Lung (tissue), 11 donors: ENCODE measurements at regions not wholly inside any gene's neighbourhood (a gene's known extent, or its start where the extent isn't known, plus 50 kb on each side); places are given as distances from the start of the nearest gene placed in this dataset.

ENCODE experiments used
- ATAC-seq: fragments of 200-7000 bp; cut with Tn5 transposase; one replicate; pipeline ENCODE4 v1.9.1; 2020; ENCODE audit warnings: moderate number of reproducible peaks; ENCODE audit not compliant: insufficient read depth, low FRiP score
- DNase-seq, 3 donors: peaks; one replicate each; pipeline ENCODE4 v3.0.0-alpha.2; 2013 to 2017
- H3K27ac ChIP-seq, 2 donors: one replicate each; pipeline ENCODE4 v1.5.1; 2013; ENCODE audit warnings: mild to moderate bottlenecking in 2 of 2, moderate library complexity in 2 of 2, control low read depth in 1 of 2, inconsistent platforms in 1 of 2, low read depth in 1 of 2, low read length in 1 of 2
- H3K27me3 ChIP-seq, 3 donors: one replicate each; pipeline ENCODE4 v1.5.1; 2013; ENCODE audit warnings: low read length in 2 of 3; ENCODE audit not compliant: control insufficient read depth in 3 of 3, insufficient read depth in 3 of 3
- H3K36me3 ChIP-seq, 4 donors: one replicate each; pipeline ENCODE4 v1.5.1; 2013; ENCODE audit warnings: low read length in 4 of 4, mild to moderate bottlenecking in 1 of 4, moderate library complexity in 1 of 4; ENCODE audit not compliant: control insufficient read depth in 4 of 4, insufficient read depth in 4 of 4
- H3K4me1 ChIP-seq, 5 donors: one replicate each; pipeline ENCODE4 v1.5.1; 2013; ENCODE audit warnings: low read length in 5 of 5, mild to moderate bottlenecking in 2 of 5, moderate library complexity in 1 of 5; ENCODE audit not compliant: control insufficient read depth in 5 of 5, insufficient read depth in 5 of 5
- H3K4me3 ChIP-seq: one replicate; pipeline ENCODE4 v1.5.1; 2013; ENCODE audit warnings: mild to moderate bottlenecking, control low read depth, moderate library complexity
- H3K9ac ChIP-seq, 2 donors: one replicate each; pipeline ENCODE4 v1.5.1; 2013; ENCODE audit warnings: low read length in 2 of 2, control low read depth in 1 of 2; ENCODE audit not compliant: insufficient read depth in 1 of 2
- H3K9me3 ChIP-seq, 4 donors: one replicate each; pipeline ENCODE4 v1.5.1; 2013; ENCODE audit warnings: low read length in 3 of 4, mild to moderate bottlenecking in 1 of 4, moderate library complexity in 1 of 4; ENCODE audit not compliant: control insufficient read depth in 4 of 4, insufficient read depth in 3 of 4
- CTCF ChIP-seq: IDR thresholded peaks from 2 replicates; pipeline ENCODE4 v1.5.1; 2012; ENCODE audit warnings: mild to moderate bottlenecking; ENCODE audit errors: control extremely low read depth, extremely low read depth
- WGBS, 2 donors: extraction: QIAGEN DNeasy Blood & Tissue Kit; methylation state at CpG; one replicate each; pipeline ENCODE4 v1.1.7; 2013; 5-methylcytosine and 5-hydroxymethylcytosine counted together
- donor health status: control.
- donor health status: control.
- donor health status: Bipolar disorder and iron deficiency.
- donor health status: healthy.
- donor health status: DM: yes; HTN: yes; CAD: no.

DNA sequence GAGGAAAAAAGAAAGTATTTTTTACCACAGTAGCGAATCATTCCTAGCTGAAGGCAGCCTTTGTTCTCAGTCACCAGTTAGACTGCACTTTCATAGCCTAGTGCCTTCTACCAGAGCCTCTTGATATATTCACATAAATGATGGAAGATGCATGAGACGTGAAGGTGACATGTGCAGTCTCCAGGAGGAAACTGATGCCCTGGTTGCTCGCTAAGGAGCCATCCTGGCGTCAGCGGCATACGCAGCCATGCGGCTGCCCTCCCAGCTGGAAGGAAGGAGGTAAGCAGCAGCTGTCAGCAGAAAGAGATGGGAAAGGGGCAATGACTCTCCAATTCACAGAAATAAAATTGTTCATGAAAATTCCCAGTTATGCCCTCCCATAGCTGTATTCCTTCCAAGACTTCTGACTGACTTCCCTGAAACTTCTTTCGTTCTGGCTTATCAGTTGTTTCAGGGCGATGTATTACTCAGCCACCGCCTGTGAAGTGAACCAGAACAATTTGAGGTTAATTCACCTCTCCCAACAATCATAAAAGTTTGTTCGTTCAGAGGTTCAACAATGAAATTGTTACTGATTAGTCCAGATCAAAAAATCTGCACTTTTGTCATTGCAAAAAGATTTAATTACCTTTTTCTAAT is 331.2 kb downstream of the NR2F1-AS1 start:
- Histone ChIP-seq H3K4me1 (peaks cover 0 to 56% (median 0%) of the 10 kb centered on the region in 5 donors), H3K27me3 (no peaks in the 10 kb centered on the region), H3K4me3 (no peak overlapping the region), H3K27ac (peak overlapping the region in 1 of 2 donors; percentile 68), H3K9me3 (no peaks in the 10 kb centered on the region), H3K9ac (peak overlapping the region in 1 of 2 donors; percentile 96), H3K36me3 (no peaks in the 10 kb centered on the region)
- no peak for TF ChIP-seq CTCF
- peak; percentile 37 to 76 (median 64) for DNase-seq
- WGBS, 2 donors: 70 to 76% methylated on average over 11 of the region's 11 CpGs
- ATAC-seq: peak; percentile 24

GRCh38 chr5:93247105-93247504 is 333.9 kb downstream of the NR2F1-AS1 start:
- peaks cover 0 to 71% (median 0%) of the 10 kb centered on the region in 5 donors for H3K4me1 ChIP-seq
- no peak overlapping the region for H3K27ac ChIP-seq
- H3K4me3 ChIP-seq: no peak overlapping the region
- DNase-seq (peak in 2 of 3 donors; percentile 44 to 60), ATAC-seq (no peak)
- no peaks in the 10 kb centered on the region for H3K27me3 ChIP-seq
- no peaks in the 10 kb centered on the region for H3K9me3 ChIP-seq
- H3K9ac ChIP-seq: no peak overlapping the region
- no peak for TF ChIP-seq CTCF
- no peaks in the 10 kb centered on the region for H3K36me3 ChIP-seq
- WGBS, 2 donors: 51 to 63% methylated on average over 3 of the region's 3 CpGs

DNA sequence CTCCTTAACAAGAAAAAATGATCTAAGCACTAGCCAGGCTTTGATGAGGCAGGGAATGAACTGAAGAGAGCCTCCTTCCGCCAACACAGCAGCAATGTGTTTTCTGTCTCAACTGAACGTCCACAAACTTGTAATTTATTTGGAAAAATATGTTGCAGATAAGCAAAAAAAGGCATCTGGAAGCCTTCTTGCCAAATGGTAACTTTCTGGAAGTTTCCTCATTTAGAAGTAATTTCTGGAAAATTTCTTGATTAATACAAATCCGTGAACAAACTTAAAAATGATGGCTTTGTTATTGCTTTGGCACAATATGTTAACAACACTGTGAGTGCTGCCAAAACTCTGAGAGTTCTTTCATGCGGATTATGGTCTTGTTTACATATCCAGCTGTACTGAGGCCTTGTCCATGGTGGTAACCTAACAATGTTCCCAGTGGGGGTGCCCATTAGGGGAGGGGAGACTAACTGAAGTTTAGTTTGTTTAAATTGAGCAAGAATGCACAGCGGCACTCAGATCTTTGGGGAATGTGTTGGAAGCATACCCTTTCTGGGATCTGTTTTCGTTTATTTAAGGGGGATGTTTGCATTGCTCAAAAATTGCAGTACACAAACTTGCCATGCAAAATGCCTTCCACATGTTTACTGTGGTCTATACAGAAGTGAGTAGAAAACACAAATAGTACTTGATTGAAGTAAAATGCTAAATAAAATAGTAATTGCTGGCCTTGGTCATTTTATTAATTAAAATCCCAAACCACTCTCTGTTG is 334.7 kb downstream of the NR2F1-AS1 start:
- H3K27ac ChIP-seq: no peak overlapping the region
- no peak overlapping the region for H3K4me3 ChIP-seq
- H3K27me3 ChIP-seq: no peaks in the 10 kb centered on the region
- no peak for TF ChIP-seq CTCF
- H3K36me3 ChIP-seq: no peaks in the 10 kb centered on the region
- peak overlapping the region in 1 of 2 donors; percentile 26 for H3K9ac ChIP-seq
- H3K9me3 ChIP-seq: no peaks in the 10 kb centered on the region
- WGBS, 2 donors: 60 to 71% methylated on average over 6 of the region's 6 CpGs
- DNase-seq: peak; percentile 96 to 100 (median 99)
- peaks cover 0 to 69% (median 0%) of the 10 kb centered on the region in 5 donors for H3K4me1 ChIP-seq
- ATAC-seq: no peak
